ENCODE measurements at regions not wholly inside any gene's neighbourhood (a gene's known extent, or its start where the extent isn't known, plus 50 kb on each side); places are given as distances from the start of the nearest gene placed in this dataset.
A peak's percentile ranks its signal among the peaks of the same experiment; 100 is the strongest.

GRCh38 chr19:5230730-5231555 lies 109.7 kb downstream of the PTPRS start:
- Histone ChIP-seq H3K27me3 (no peaks in the 10 kb centered on the region), H3K9me3 (no peaks in the 10 kb centered on the region), H3K4me3 (no peak overlapping the region), H3K36me3 (no peaks in the 10 kb centered on the region), H3K4me1 (peaks cover 0 to 7% (median 0%) of the 10 kb centered on the region in 4 donors), H3K27ac (no peak overlapping the region)
- 91 to 96% methylated on average over 20 to 33 of the region's 41 CpGs for WGBS, 2 donors
- ATAC-seq (ENCODE audit: low FRiP score in 2 of 2) (no peak), DNase-seq (no peak)
- TF ChIP-seq EP300 (IDR thresholded peaks at IDR 0.05): no peak
- no peak for TF ChIP-seq POLR2AphosphoS5 (IDR thresholded peaks at IDR 0.05)
- TF ChIP-seq CTCF (IDR thresholded peaks at IDR 0.05): no peak
- no peak for TF ChIP-seq POLR2A (IDR thresholded peaks at IDR 0.05)

- H3K4me1 ChIP-seq: peaks cover 0 to 7% (median 0%) of the 10 kb centered on the region in 4 donors
- H3K9me3 ChIP-seq: no peaks in the 10 kb centered on the region
- H3K27ac ChIP-seq: no peak overlapping the region
- no peak for TF ChIP-seq EP300 (IDR thresholded peaks at IDR 0.05)
- no peak for TF ChIP-seq POLR2A (IDR thresholded peaks at IDR 0.05)
- TF ChIP-seq CTCF (IDR thresholded peaks at IDR 0.05): no peak
- TF ChIP-seq POLR2AphosphoS5 (IDR thresholded peaks at IDR 0.05): no peak
- no peaks in the 10 kb centered on the region for H3K36me3 ChIP-seq
- H3K27me3 ChIP-seq: no peaks in the 10 kb centered on the region
- peak overlapping the region in 2 of 4 donors; percentile 27 to 31 for H3K4me3 ChIP-seq
- no peak for ATAC-seq (ENCODE audit: low FRiP score in 2 of 2)
- WGBS, 2 donors: 65 to 70% methylated on average over 2 to 3 of the region's 10 CpGs
- DNase-seq: no peak
Measured at GRCh38 chr19:5229778-5230335, 110.8 kb downstream of the PTPRS start.

- 63 to 64% methylated on average over 24 to 25 of the region's 72 CpGs for WGBS, 2 donors
- Histone ChIP-seq H3K36me3 (no peaks in the 10 kb centered on the region), H3K4me1 (peaks cover 0 to 7% (median 0%) of the 10 kb centered on the region in 4 donors), H3K27me3 (no peaks in the 10 kb centered on the region), H3K9me3 (no peaks in the 10 kb centered on the region), H3K4me3 (peak overlapping the region in 3 of 4 donors; percentile 14 to 31 (median 27)), H3K27ac (no peak overlapping the region)
- ATAC-seq (ENCODE audit: low FRiP score in 2 of 2) (no peak), DNase-seq (peak in 1 of 2 donors; percentile 85)
- TF ChIP-seq CTCF (IDR thresholded peaks at IDR 0.05) (no peak), EP300 (IDR thresholded peaks at IDR 0.05) (no peak), POLR2AphosphoS5 (IDR thresholded peaks at IDR 0.05) (no peak), POLR2A (IDR thresholded peaks at IDR 0.05) (no peak)
Measured at GRCh38 chr19:5228932-5229777, 111.5 kb downstream of the PTPRS start.

- Histone ChIP-seq H3K4me1 (peaks cover 0 to 7% (median 0%) of the 10 kb centered on the region in 4 donors), H3K27ac (no peak overlapping the region), H3K4me3 (no peak overlapping the region), H3K27me3 (no peaks in the 10 kb centered on the region), H3K36me3 (no peaks in the 10 kb centered on the region), H3K9me3 (no peaks in the 10 kb centered on the region)
- 80 to 96% methylated on average over 3 to 6 of the region's 6 CpGs for WGBS, 2 donors
- ATAC-seq (ENCODE audit: low FRiP score in 2 of 2) (no peak), DNase-seq (no peak)
- no peak for TF ChIP-seq POLR2A (IDR thresholded peaks at IDR 0.05)
- no peak for TF ChIP-seq POLR2AphosphoS5 (IDR thresholded peaks at IDR 0.05)
- no peak for TF ChIP-seq EP300 (IDR thresholded peaks at IDR 0.05)
- TF ChIP-seq CTCF (IDR thresholded peaks at IDR 0.05): no peak
Measured at GRCh38 chr19:5228490-5228889, 112.1 kb downstream of the PTPRS start.
